OCI-LY1 (cell line): ENCODE measurements at regions not wholly inside any gene's neighbourhood (a gene's known extent, or its start where the extent isn't known, plus 50 kb on each side); places are given as distances from the start of the nearest gene placed in this dataset.

Experiments
- H2AFZ ChIP-seq: fragments of 200-600 bp; sonication (generic), shearing (Covaris generic); 2 replicates; pipeline ENCODE4 v1.6.0; 2014; ENCODE audit warnings: antibody characterized with exemption, mild to moderate bottlenecking, low read length
- H3F3A ChIP-seq: fragments of 200-600 bp; sonication (generic), shearing (Covaris generic); 2 replicates; pipeline ENCODE4 v1.6.0; 2014; ENCODE audit warnings: mild to moderate bottlenecking, antibody characterized with exemption, low read length, moderate library complexity; ENCODE audit not compliant: insufficient read depth
- H3K27ac ChIP-seq: fragments of 200-600 bp; sonication (generic); 2 replicates; pipeline ENCODE4 v1.5.1; 2014; ENCODE audit warnings: low read length, mixed run types, mild to moderate bottlenecking, low read depth; ENCODE audit not compliant: poor library complexity, severe bottlenecking
- H3K27me3 ChIP-seq: fragments of 200-600 bp; sonication (generic); 2 replicates; pipeline ENCODE4 v1.6.0; 2014; ENCODE audit warnings: antibody characterized with exemption, mild to moderate bottlenecking, low read length, moderate library complexity; ENCODE audit not compliant: insufficient read depth
- H3K36me3 ChIP-seq: fragments of 200-600 bp; sonication (generic); 2 replicates; pipeline ENCODE4 v1.6.1; 2014; ENCODE audit warnings: mild to moderate bottlenecking, antibody characterized with exemption, low read length, moderate library complexity, mixed read lengths; ENCODE audit not compliant: insufficient read depth
- H3K4me1 ChIP-seq: fragments of 200-600 bp; sonication (generic); 2 replicates; pipeline ENCODE4 v1.5.1; 2014; ENCODE audit warnings: mild to moderate bottlenecking, low read length, moderate library complexity; ENCODE audit not compliant: insufficient read depth, severe bottlenecking
- H3K4me2 ChIP-seq: fragments of 200-600 bp; sonication (generic), shearing (Covaris generic); 2 replicates; pipeline ENCODE4 v1.6.1; 2014; ENCODE audit warnings: low read length
- H3K4me3 ChIP-seq: fragments of 200-600 bp; sonication (generic); 2 replicates; pipeline ENCODE4 v1.5.1; 2014; ENCODE audit warnings: low read length, low read depth, mild to moderate bottlenecking, mixed read lengths; ENCODE audit not compliant: poor library complexity, severe bottlenecking
- H3K79me2 ChIP-seq: fragments of 200-600 bp; shearing (Covaris generic); 2 replicates; pipeline ENCODE4 v1.6.1; 2016; ENCODE audit warnings: mixed run types, low read length, mixed read lengths; ENCODE audit not compliant: insufficient read depth
- H3K9ac ChIP-seq: fragments of 200-600 bp; sonication (generic), shearing (Covaris generic); 2 replicates; pipeline ENCODE4 v1.6.1; 2014; ENCODE audit warnings: mild to moderate bottlenecking, low read length, mixed read lengths
- H3K9me2 ChIP-seq: fragments of 200-600 bp; sonication (generic), shearing (Covaris generic); 2 replicates; pipeline ENCODE4 v1.6.1; 2014; ENCODE audit warnings: low read depth, mild to moderate bottlenecking, low read length, mixed read lengths
- H3K9me3 ChIP-seq: fragments of 200-600 bp; shearing (Covaris generic); 2 replicates; pipeline ENCODE4 v1.6.1; 2014; ENCODE audit warnings: low read length, mixed read lengths
- H4K20me1 ChIP-seq: fragments of 200-600 bp; sonication (generic), shearing (Covaris generic); 2 replicates; pipeline ENCODE4 v1.6.0; 2016; ENCODE audit warnings: mild to moderate bottlenecking, low read length; ENCODE audit not compliant: insufficient read depth
- CTCF ChIP-seq: fragments of 200-600 bp; sonication (generic), shearing (Covaris generic); IDR thresholded peaks from 2 replicates; pipeline ENCODE4 v1.5.1; 2017; ENCODE audit warnings: mild to moderate bottlenecking, antibody characterized with exemption, low read length, moderate library complexity, mixed read lengths
- EZH2 ChIP-seq: fragments of 200-600 bp; sonication (generic), shearing (Covaris generic); IDR thresholded peaks from 2 replicates; pipeline ENCODE4 v1.8.0; 2017; ENCODE audit warnings: borderline replicate concordance, mixed run types, mild to moderate bottlenecking, antibody characterized with exemption, low read length, moderate library complexity, mixed read lengths

DNA sequence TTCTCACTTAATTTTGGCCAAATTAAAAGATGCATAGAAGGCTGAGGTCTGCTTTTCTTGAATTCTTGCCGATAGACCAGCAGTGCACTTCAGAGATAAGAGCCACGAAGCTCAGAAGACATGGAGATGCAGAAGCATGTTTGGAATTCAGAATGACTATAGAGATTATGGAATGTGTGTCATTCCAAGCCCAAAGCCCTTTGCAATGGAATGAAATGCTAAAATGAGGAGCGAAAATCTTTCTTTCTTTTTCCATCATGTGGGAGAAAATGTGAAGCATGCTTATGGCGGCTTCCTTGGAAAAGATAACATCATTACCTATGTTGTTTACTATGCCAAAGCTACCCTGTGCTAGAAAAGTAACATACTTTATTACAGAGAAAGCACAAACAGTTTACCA lies 257.0 kb upstream of the RNF32 start:
- H3K79me2 ChIP-seq, result no peaks in the 10 kb centered on the region
- no peaks in the 10 kb centered on the region for H3F3A ChIP-seq
- H3K9me2 ChIP-seq, result no peaks in the 10 kb centered on the region
- no peaks in the 10 kb centered on the region for H3K27me3 ChIP-seq
- H2AFZ ChIP-seq, result no peak overlapping the region
- H3K9me3 ChIP-seq, result no peaks in the 10 kb centered on the region
- H3K36me3 ChIP-seq, result no peaks in the 10 kb centered on the region
- H4K20me1 ChIP-seq, result no peaks in the 10 kb centered on the region
- no peaks in the 10 kb centered on the region for H3K4me1 ChIP-seq
- H3K4me2 ChIP-seq, result no peak overlapping the region
- TF ChIP-seq EZH2 (no peak), CTCF (no peak)
- H3K27ac ChIP-seq, result no peak overlapping the region
- no peak overlapping the region for H3K4me3 ChIP-seq
- H3K9ac ChIP-seq, result no peak overlapping the region

DNA sequence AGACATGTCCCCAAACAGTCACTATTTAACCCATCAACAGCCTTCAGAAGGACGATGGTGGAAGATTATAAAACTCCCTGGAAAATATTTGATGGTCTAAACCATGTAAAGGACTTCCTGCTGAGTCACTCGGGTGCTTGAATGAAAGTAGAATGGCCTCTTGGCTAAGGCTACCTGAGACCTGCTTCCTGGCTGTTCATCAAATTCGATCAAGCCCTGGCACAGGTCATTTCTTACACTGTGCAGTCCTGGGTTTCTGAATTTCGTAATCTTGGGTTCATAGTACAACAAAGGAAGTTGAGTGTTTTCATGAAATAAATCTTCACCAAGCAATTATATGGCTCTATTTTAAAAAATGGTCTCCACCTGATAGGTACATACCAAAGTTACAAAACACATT lies 260.3 kb upstream of the RNF32 start:
- no peak overlapping the region for H3K9ac ChIP-seq
- no peak overlapping the region for H3K4me3 ChIP-seq
- no peaks in the 10 kb centered on the region for H3K79me2 ChIP-seq
- H3K9me2 ChIP-seq, result no peaks in the 10 kb centered on the region
- TF ChIP-seq EZH2 (no peak), CTCF (no peak)
- H3K36me3 ChIP-seq, result no peaks in the 10 kb centered on the region
- no peaks in the 10 kb centered on the region for H4K20me1 ChIP-seq
- no peak overlapping the region for H3K4me2 ChIP-seq
- no peak overlapping the region for H3K27ac ChIP-seq
- no peaks in the 10 kb centered on the region for H3K27me3 ChIP-seq
- H3K9me3 ChIP-seq, result no peaks in the 10 kb centered on the region
- H3K4me1 ChIP-seq, result no peaks in the 10 kb centered on the region
- H2AFZ ChIP-seq, result no peak overlapping the region
- H3F3A ChIP-seq, result no peaks in the 10 kb centered on the region

GRCh38 chr7:156379324-156380070 lies 261.1 kb upstream of the RNF32 start:
- Histone ChIP-seq H3K27me3 (no peaks in the 10 kb centered on the region), H3K79me2 (no peaks in the 10 kb centered on the region), H3K27ac (no peak overlapping the region), H3K9me2 (no peaks in the 10 kb centered on the region), H2AFZ (no peak overlapping the region), H3K4me2 (no peak overlapping the region), H3K4me1 (no peaks in the 10 kb centered on the region), H4K20me1 (no peaks in the 10 kb centered on the region), H3F3A (no peaks in the 10 kb centered on the region), H3K9ac (no peak overlapping the region), H3K36me3 (no peaks in the 10 kb centered on the region), H3K9me3 (no peaks in the 10 kb centered on the region), H3K4me3 (no peak overlapping the region)
- no peak for TF ChIP-seq CTCF
- no peak for TF ChIP-seq EZH2
